ENCODE measurements at regions not wholly inside any gene's neighbourhood (a gene's known extent, or its start where the extent isn't known, plus 50 kb on each side); places are given as distances from the start of the nearest gene placed in this dataset.

DNA sequence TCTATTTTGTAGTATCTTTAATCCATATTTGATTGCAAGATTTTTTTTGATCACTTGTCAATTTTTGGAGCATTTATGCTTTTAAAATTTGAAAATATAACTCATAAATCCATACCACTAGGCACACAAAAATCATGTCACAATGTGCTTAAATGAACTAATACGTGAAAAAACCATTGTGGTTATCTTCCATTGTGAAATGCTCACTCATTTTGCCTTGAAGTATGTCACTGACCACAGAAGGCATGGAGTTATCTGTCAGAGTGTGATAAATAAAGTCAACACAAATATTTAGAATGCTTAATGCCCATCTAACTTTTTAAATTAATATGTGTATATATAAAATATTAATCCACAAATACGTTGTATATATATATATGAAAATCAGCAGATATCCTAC is 347.2 kb downstream of the PTPRC start:
- TF ChIP-seq CTCF (IDR thresholded peaks at IDR 0.05) (no peak), EZH2 (IDR thresholded peaks at IDR 0.05) (no peak)

Measured in neural progenitor cell (in vitro differentiated cells).